Naive thymus-derived CD4-positive, alpha-beta T cell (primary cell): ENCODE measurements at regions not wholly inside any gene's neighbourhood (a gene's known extent, or its start where the extent isn't known, plus 50 kb on each side); places are given as distances from the start of the nearest gene placed in this dataset.

Experiments used
- ATAC-seq: fragments of 150-1000 bp; cut with Tn5 transposase; 2 replicates; pipeline ENCODE4 v1.10.0; 2021; ENCODE audit warnings: mild to moderate bottlenecking, moderate library complexity
- CTCF ChIA-PET: fragments of 350-600 bp; sonication (Branson Sonifier 250); formaldehyde crosslinking; loops from one replicate; lab custom pipeline; 2021; ENCODE audit warnings: antibody characterized with exemption; lab: Charles Lee
- POLR2A ChIA-PET: fragments of 350-600 bp; sonication (Branson Sonifier 250); formaldehyde crosslinking; loops from one replicate; lab custom pipeline; 2021; ENCODE audit warnings: antibody characterized with exemption, inconsistent platforms; lab: Charles Lee
- DNase-seq, 9 donors: peaks; one replicate each; pipeline versions ENCODE4 v3.0.0 to v3.0.0-alpha.2; 2020 to 2022; ENCODE audit warnings: mixed read lengths in 1 of 9
- H3K27ac ChIP-seq: one replicate; pipeline ENCODE4 v1.7.0; 2013; ENCODE audit warnings: mild to moderate bottlenecking, low read depth, low read length, moderate library complexity
- H3K27me3 ChIP-seq, 2 donors: one replicate each; pipeline ENCODE4 v1.7.0; 2013; ENCODE audit warnings: low read length in 2 of 2, mild to moderate bottlenecking in 2 of 2, moderate library complexity in 2 of 2; ENCODE audit not compliant: control insufficient read depth in 2 of 2, insufficient read depth in 2 of 2
- H3K36me3 ChIP-seq, 3 experiments: 1 replicate in 2 of 3; 2 replicates in 1 of 3; pipeline ENCODE4 v1.7.0; 2013; ENCODE audit warnings: low read length in 3 of 3, mild to moderate bottlenecking in 3 of 3, moderate library complexity in 1 of 3; ENCODE audit not compliant: insufficient read depth in 3 of 3, control insufficient read depth in 2 of 3
- H3K4me1 ChIP-seq, 2 donors: one replicate each; pipeline ENCODE4 v1.7.0; 2013; ENCODE audit warnings: low read length in 2 of 2, mild to moderate bottlenecking in 2 of 2, moderate library complexity in 1 of 2; ENCODE audit not compliant: control insufficient read depth in 2 of 2, insufficient read depth in 2 of 2
- H3K4me3 ChIP-seq: 2 replicates; pipeline ENCODE4 v1.7.0; 2013; ENCODE audit warnings: mild to moderate bottlenecking, low read length
- H3K9me3 ChIP-seq, 3 experiments: 1 replicate in 2 of 3; 2 replicates in 1 of 3; pipeline ENCODE4 v1.7.0; 2013; ENCODE audit warnings: low read length in 3 of 3; ENCODE audit not compliant: control insufficient read depth in 2 of 3
- H3K27ac Mint-ChIP-seq, 9 donors: one replicate each; pipeline ENCODE4 v1.8.0; 2020 to 2022; ENCODE audit warnings: mixed read lengths in 9 of 9, mild to moderate bottlenecking in 8 of 9, moderate library complexity in 5 of 9, inconsistent platforms in 2 of 9
- H3K27me3 Mint-ChIP-seq, 5 donors: one replicate each; pipeline ENCODE4 v1.8.0; 2021 to 2022; ENCODE audit warnings: mixed read lengths in 5 of 5, mild to moderate bottlenecking in 1 of 5
- H3K36me3 Mint-ChIP-seq, 5 donors: one replicate each; pipeline ENCODE4 v1.8.0; 2020 to 2022; ENCODE audit warnings: mixed read lengths in 5 of 5, mild to moderate bottlenecking in 3 of 5, inconsistent platforms in 1 of 5
- H3K4me1 Mint-ChIP-seq, 7 donors: one replicate each; pipeline ENCODE4 v1.8.0; 2020 to 2022; ENCODE audit warnings: mixed read lengths in 7 of 7, mild to moderate bottlenecking in 3 of 7, inconsistent platforms in 1 of 7
- H3K4me3 Mint-ChIP-seq, 10 donors: one replicate each; pipeline ENCODE4 v1.8.0; 2020 to 2022; ENCODE audit warnings: mild to moderate bottlenecking in 10 of 10, mixed read lengths in 10 of 10, moderate library complexity in 6 of 10, inconsistent platforms in 2 of 10
- H3K9me3 Mint-ChIP-seq, 11 donors: one replicate each; pipeline ENCODE4 v1.8.0; 2020 to 2022; ENCODE audit warnings: mixed read lengths in 11 of 11, mild to moderate bottlenecking in 4 of 11, inconsistent platforms in 1 of 11, moderate library complexity in 1 of 11
- intact Hi-C, 2 donors: fragments of 100-400 bp; cut with micrococcal nuclease; formaldehyde crosslinking; loops; one replicate each; pipeline ENCODE4 v1.15.1; 2023

GRCh38 chr5:155783246-155783645, 543.7 kb upstream of the SGCD start:
- peaks cover 0 to 7% (median 0%) of the 10 kb centered on the region in 11 donors for H3K9me3 Mint-ChIP-seq
- Histone ChIP-seq H3K27me3 (no peaks in the 10 kb centered on the region), H3K9me3 (no peaks in the 10 kb centered on the region), H3K36me3 (no peaks in the 10 kb centered on the region), H3K4me1 (no peaks in the 10 kb centered on the region), H3K27ac (no peak overlapping the region), H3K4me3 (no peak overlapping the region)
- intact Hi-C loops, result no loop called here
- no peaks in the 10 kb centered on the region for H3K4me1 Mint-ChIP-seq
- no peaks in the 10 kb centered on the region for H3K36me3 Mint-ChIP-seq
- no peak overlapping the region for H3K4me3 Mint-ChIP-seq
- POLR2A ChIA-PET, result no interaction called here
- DNase-seq, result no peak
- no peak for ATAC-seq
- H3K27ac Mint-ChIP-seq, result no peak overlapping the region
- CTCF ChIA-PET, result no interaction called here
- H3K27me3 Mint-ChIP-seq, result peaks cover 0 to 25% (median 10%) of the 10 kb centered on the region in 5 donors

DNA sequence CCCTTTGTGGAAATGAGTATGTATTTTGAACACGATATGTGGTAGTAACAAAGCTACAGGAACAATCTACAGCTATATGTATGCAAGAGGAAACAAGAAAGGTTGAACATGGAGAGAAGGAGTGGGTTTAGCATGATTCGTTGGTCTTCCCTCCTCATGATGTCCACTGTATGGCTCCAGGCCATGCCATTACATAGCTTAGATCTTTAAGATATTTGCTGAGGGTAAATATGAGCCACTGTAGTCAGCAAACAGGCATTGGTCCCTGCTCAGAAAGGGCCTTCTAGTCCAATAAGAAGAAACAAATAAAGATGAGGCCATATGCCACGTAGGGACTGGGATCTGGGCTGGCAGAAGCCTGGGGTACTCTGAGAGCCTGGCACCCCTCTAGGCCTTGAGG, 543.2 kb upstream of the SGCD start:
- no peak for ATAC-seq
- no peak overlapping the region for H3K27ac ChIP-seq

GRCh38 chr5:155786108-155786507, 540.9 kb upstream of the SGCD start:
- no peak overlapping the region for H3K27ac ChIP-seq
- H3K27me3 ChIP-seq, result no peaks in the 10 kb centered on the region
- H3K4me3 ChIP-seq, result no peak overlapping the region
- intact Hi-C loops, result no loop called here
- DNase-seq (no peak), ATAC-seq (no peak)
- H3K4me1 Mint-ChIP-seq, result no peaks in the 10 kb centered on the region
- CTCF ChIA-PET, result no interaction called here
- H3K27me3 Mint-ChIP-seq, result peaks cover 0 to 31% (median 10%) of the 10 kb centered on the region in 5 donors
- no peaks in the 10 kb centered on the region for H3K36me3 Mint-ChIP-seq
- H3K36me3 ChIP-seq, result no peaks in the 10 kb centered on the region
- H3K27ac Mint-ChIP-seq, result no peak overlapping the region
- no peak overlapping the region for H3K4me3 Mint-ChIP-seq
- H3K9me3 Mint-ChIP-seq, result peaks cover 0 to 7% (median 0%) of the 10 kb centered on the region in 11 donors
- POLR2A ChIA-PET, result no interaction called here
- no peaks in the 10 kb centered on the region for H3K4me1 ChIP-seq
- no peaks in the 10 kb centered on the region for H3K9me3 ChIP-seq

More for the DNA sequence above, 543.2 kb upstream of the SGCD start:
- H3K9me3 ChIP-seq, result no peaks in the 10 kb centered on the region
- Mint-ChIP-seq H3K4me1 (no peaks in the 10 kb centered on the region), H3K27me3 (peaks cover 0 to 29% (median 10%) of the 10 kb centered on the region in 5 donors), H3K36me3 (no peaks in the 10 kb centered on the region), H3K27ac (no peak overlapping the region), H3K9me3 (peaks cover 0 to 7% (median 0%) of the 10 kb centered on the region in 11 donors), H3K4me3 (no peak overlapping the region)
- no peak for DNase-seq
- no peaks in the 10 kb centered on the region for H3K4me1 ChIP-seq
- ChIA-PET POLR2A (no interaction called here), CTCF (no interaction called here)
- no peaks in the 10 kb centered on the region for H3K27me3 ChIP-seq
- intact Hi-C loops, result no loop called here
- no peak overlapping the region for H3K4me3 ChIP-seq
- H3K36me3 ChIP-seq, result no peaks in the 10 kb centered on the region

DNA sequence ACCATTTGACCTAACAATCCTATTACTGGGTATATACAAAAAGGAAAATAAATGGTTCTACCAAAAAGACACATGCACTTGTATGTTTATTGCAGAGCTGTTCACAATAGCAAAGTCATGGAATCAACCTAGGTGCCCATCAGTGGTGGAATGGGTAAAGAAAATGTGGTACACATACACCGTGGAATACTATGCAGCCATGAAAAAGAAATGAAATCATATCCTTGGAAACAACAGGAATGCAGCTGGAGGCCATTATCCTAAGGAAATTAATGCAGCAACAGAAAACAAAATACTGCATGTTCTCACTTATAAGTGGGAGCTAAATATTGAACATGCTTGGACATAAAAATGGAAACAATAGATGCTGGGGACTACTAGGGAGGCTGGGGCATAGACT, 534.1 kb upstream of the SGCD start:
- H3K4me1 ChIP-seq, result no peaks in the 10 kb centered on the region
- Mint-ChIP-seq H3K36me3 (peaks cover 0 to 1% (median 0%) of the 10 kb centered on the region in 5 donors), H3K27me3 (peaks cover 0 to 7% (median 5%) of the 10 kb centered on the region in 5 donors), H3K4me1 (no peaks in the 10 kb centered on the region), H3K4me3 (no peak overlapping the region), H3K9me3 (peaks cover 0 to 55% (median 22%) of the 10 kb centered on the region in 11 donors), H3K27ac (no peak overlapping the region)
- no peaks in the 10 kb centered on the region for H3K36me3 ChIP-seq
- ATAC-seq, result no peak
- H3K9me3 ChIP-seq, result peaks cover 0 to 8% (median 0%) of the 10 kb centered on the region in 3 experiments
- no peaks in the 10 kb centered on the region for H3K27me3 ChIP-seq
- intact Hi-C loops, result no loop called here
- no peak overlapping the region for H3K27ac ChIP-seq
- H3K4me3 ChIP-seq, result no peak overlapping the region
- ChIA-PET CTCF (no interaction called here), POLR2A (no interaction called here)
- no peak for DNase-seq

- H3K4me3 ChIP-seq, result no peak overlapping the region
- H3K36me3 ChIP-seq, result no peaks in the 10 kb centered on the region
- ChIA-PET POLR2A (no interaction called here), CTCF (no interaction called here)
- no peaks in the 10 kb centered on the region for H3K4me1 ChIP-seq
- Mint-ChIP-seq H3K36me3 (peaks cover 0 to 1% (median 0%) of the 10 kb centered on the region in 5 donors), H3K4me1 (no peaks in the 10 kb centered on the region), H3K4me3 (no peak overlapping the region), H3K27me3 (no peaks in the 10 kb centered on the region), H3K27ac (no peak overlapping the region), H3K9me3 (peaks cover 0 to 58% (median 23%) of the 10 kb centered on the region in 11 donors)
- no peaks in the 10 kb centered on the region for H3K27me3 ChIP-seq
- intact Hi-C loops, result no loop called here
- H3K27ac ChIP-seq, result no peak overlapping the region
- DNase-seq (no peak), ATAC-seq (no peak)
- H3K9me3 ChIP-seq, result peaks cover 0 to 8% (median 0%) of the 10 kb centered on the region in 3 experiments
Observed at GRCh38 chr5:155794795-155795194, 532.2 kb upstream of the SGCD start.

GRCh38 chr5:155799308-155799707, 527.7 kb upstream of the SGCD start:
- CTCF ChIA-PET, result no interaction called here

GRCh38 chr5:155807884-155808576, 518.9 kb upstream of the SGCD start:
- intact Hi-C loops, result no loop called here
- Histone ChIP-seq H3K27ac (no peak overlapping the region), H3K9me3 (no peaks in the 10 kb centered on the region), H3K4me1 (no peaks in the 10 kb centered on the region), H3K27me3 (no peaks in the 10 kb centered on the region), H3K4me3 (no peak overlapping the region), H3K36me3 (no peaks in the 10 kb centered on the region)
- peaks cover 0 to 2% (median 0%) of the 10 kb centered on the region in 5 donors for H3K27me3 Mint-ChIP-seq
- no peaks in the 10 kb centered on the region for H3K36me3 Mint-ChIP-seq
- peaks cover 0 to 2% (median 0%) of the 10 kb centered on the region in 7 donors for H3K4me1 Mint-ChIP-seq
- CTCF ChIA-PET, result no interaction called here
- no peak for DNase-seq
- no peak overlapping the region for H3K27ac Mint-ChIP-seq
- POLR2A ChIA-PET, result no interaction called here
- no peak overlapping the region for H3K4me3 Mint-ChIP-seq
- peaks cover 0 to 5% (median 0%) of the 10 kb centered on the region in 11 donors for H3K9me3 Mint-ChIP-seq
- no peak for ATAC-seq

More at GRCh38 chr5:155799308-155799707, 527.7 kb upstream of the SGCD start:
- H3K36me3 ChIP-seq, result no peaks in the 10 kb centered on the region
- Mint-ChIP-seq H3K27ac (no peak overlapping the region), H3K4me1 (no peaks in the 10 kb centered on the region), H3K9me3 (peaks cover 0 to 26% (median 10%) of the 10 kb centered on the region in 11 donors), H3K36me3 (no peaks in the 10 kb centered on the region), H3K4me3 (no peak overlapping the region), H3K27me3 (peaks cover 0 to 8% (median 0%) of the 10 kb centered on the region in 5 donors)
- no peaks in the 10 kb centered on the region for H3K4me1 ChIP-seq
- intact Hi-C loops, result no loop called here
- ATAC-seq (no peak), DNase-seq (no peak)
- POLR2A ChIA-PET, result interaction anchor here (0.6 kb wide), 1 partner anchor 27 kb away, joined by 4 read pairs; no protein-coding TSS in a partner anchor
- H3K27me3 ChIP-seq, result no peaks in the 10 kb centered on the region
- H3K27ac ChIP-seq, result no peak overlapping the region
- H3K9me3 ChIP-seq, result peaks cover 0 to 4% (median 0%) of the 10 kb centered on the region in 3 experiments
- H3K4me3 ChIP-seq, result no peak overlapping the region
